NCI-H2227 treated with DMSO at 0.1 percent for 48 hours (cell line): ENCODE measurements at regions not wholly inside any gene's neighbourhood (a gene's known extent, or its start where the extent isn't known, plus 50 kb on each side); places are given as distances from the start of the nearest gene placed in this dataset.
A peak's percentile ranks its signal among the peaks of the same experiment; 100 is the strongest.

Experiments
- DNase-seq: peaks from one replicate; lab custom pipeline; 2025; lab: John Stamatoyannopoulos, UW

DNA sequence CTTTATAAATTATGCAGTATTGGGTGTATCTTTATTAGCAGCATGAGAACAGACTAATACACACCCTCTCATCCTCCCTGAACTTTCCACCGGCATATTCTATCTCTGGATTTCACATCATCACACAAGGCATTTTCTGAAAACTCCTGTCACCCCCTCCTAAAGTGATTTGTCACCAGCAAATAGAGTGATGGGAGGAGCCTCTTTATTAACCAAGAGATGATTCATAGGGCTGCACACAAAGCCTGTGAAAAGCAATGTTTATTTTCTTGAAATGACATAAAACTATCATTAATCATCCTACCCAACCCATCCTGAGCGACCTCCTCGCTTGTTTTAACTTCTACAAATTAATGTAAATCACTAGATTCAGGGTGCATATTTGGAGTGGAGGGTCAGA lies 394.7 kb upstream of the SULF2 start:
- DNase-seq: peak; percentile 6

DNA sequence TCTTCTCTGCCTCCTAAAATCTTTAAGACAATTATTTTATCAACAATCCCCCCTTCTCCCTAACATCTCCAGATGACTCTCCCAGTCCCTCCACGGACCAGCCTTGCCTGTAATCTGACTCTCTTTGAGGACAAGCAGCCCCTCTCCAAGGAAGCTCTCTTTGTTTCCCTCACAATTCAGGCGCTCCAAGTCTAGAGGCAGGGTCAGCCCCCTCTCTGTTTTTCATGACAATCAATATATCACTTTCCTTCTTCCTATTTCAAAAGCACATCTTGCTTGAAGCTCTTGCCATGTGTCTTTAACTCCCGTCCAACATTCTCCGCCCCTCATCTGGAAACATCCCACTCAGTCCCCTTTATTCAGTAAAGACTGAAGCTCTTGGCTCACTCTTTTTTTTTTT lies 393.4 kb upstream of the SULF2 start:
- no peak for DNase-seq

DNA sequence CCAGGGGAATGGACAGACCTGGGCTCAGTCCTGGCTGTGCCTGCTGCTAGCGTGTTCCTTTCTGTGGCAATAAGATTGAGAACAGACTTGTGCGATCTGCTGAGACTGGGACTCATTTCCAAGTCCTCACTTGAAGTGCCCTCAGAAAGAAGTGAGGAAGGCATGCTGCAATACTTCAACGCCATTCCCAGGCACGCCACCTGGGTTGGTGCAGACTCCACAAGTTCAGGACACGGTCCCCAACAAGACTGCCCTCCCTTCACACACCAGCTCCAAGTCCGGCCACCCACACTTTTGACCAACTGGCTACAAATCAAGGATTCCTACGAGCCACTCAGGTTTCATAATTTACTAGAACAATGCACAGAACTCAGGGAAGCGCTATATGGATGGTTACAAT lies 391.8 kb upstream of the SULF2 start:
- no peak for DNase-seq

DNA sequence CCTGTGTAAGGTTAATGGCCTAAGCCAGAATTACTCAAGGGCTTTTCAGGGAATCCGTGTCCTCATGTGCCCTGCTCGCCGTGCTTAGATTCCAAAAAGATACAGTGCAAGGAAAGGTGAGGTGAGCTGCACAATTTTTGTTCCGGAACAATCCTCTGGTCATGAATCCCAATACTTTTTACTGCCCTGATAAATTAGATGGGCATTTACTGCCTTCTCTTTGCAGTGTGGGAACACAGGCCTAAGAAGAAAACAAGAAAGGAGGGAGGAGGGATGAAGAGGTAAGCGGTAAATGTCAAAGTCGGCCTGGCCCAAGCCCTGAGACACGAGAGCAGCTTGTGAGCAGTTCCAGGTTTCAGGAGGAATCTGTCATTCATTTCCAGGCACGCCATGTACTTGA lies 390.9 kb upstream of the SULF2 start:
- DNase-seq: no peak

DNA sequence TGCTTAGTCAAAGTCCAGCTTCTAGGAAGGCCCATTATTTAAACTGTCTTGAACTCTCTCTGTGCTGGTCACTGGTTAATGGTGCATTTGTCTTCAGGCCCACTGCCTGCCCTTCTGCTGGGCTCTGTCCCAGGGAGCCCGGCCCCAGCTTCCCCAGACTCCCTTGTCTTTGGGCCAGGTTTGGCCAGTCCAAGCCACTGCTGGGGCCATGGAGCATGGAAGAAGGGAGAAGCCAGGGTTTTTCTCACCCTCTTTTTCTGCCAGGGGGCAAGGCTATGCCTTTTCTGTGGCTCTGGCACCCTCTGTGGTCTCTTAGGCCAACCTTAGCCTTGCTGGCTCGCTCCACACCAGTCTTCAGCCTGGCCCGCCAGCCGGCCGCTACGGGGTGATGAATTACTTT lies 390.0 kb upstream of the SULF2 start:
- DNase-seq: no peak

DNA sequence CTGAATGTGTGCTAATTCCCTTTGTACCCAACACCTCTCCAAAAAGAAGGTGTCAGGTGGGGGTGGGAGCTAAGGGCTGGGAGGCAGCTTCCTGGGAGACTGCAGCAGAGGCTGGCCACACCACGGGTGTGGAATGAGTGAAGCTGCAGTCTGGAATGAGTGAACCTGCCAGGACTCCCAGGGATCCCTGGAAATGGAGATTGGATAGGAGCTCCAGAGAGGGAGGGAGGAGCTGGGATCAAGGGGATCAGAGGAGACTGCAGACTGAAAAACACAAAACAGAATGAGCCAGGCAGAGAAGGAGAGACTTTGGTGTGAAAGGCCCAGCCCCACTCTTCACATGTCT lies 387.0 kb upstream of the SULF2 start:
- no peak for DNase-seq

DNA sequence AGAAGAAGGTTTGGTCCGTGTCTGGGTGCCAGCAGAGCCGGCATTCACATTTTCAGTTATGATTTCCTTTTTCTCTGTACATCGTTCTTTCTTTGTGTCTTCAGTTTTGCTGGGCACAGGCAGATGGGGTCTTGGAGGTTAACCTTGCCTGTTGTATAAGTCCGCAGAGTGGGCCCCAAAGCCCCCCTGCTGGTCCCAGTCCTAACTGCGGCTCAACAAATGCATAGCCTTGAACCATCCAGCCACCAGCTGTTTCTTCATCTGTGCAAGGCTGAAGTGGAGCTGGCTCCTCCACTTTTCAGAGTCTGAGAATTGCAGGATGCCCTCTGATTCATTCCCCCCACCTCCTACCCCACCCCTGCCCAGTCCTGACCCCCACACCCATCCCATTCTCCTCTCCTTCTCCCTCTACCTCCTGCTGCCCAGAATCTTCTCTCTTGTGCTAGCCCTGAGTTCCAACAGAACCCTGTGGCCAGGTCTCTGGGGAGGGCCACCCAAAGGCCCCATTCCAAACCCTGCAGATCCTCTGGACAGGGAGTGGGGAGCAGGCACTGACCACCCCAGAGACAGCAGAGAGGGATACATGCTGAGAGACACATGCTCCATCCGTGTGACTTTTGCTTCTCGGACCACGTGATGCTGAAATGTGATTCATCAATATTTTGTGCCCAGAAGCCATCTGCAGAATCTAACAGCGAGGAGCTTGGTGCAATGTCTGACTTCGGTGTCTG lies 386.5 kb upstream of the SULF2 start:
- DNase-seq: no peak

DNA sequence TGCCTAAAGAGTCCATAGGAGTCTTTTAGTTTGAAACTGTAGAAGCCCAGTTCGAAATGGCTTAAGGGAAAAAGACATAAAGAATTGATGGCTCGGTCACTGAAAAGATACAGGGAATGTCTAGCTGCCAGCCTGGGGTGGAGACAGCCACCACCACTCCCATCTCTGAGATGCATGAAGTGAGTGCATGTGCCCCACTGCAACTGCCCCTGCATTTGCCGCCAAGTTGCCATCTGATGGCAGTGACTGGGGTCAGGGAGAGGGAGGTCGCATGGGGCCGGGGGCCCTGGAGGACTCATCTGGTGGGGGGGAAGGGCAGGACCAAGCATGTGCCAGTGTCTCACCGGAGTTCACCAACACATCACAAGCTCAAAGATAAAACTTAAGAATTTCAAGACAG lies 385.8 kb upstream of the SULF2 start:
- DNase-seq: no peak

DNA sequence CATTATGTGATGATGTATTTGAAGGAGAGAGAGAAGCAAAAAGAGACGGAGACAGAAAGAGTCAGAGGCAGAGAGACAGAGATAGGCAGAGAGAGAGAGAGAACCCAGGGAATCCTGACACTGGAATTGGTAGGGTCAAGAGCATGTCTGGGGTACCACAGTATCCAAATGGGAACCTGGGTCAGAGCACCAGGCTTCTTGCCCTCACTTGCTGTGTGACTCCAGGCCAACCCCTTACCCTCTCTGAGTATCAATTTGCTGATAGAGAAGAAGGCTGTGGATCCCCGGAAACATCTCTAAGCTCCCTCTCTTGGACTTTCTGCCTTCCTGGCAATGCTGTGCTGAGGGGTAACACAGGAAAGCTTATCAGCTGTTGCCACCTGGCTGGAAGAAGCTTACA lies 385.3 kb upstream of the SULF2 start:
- no peak for DNase-seq

DNA sequence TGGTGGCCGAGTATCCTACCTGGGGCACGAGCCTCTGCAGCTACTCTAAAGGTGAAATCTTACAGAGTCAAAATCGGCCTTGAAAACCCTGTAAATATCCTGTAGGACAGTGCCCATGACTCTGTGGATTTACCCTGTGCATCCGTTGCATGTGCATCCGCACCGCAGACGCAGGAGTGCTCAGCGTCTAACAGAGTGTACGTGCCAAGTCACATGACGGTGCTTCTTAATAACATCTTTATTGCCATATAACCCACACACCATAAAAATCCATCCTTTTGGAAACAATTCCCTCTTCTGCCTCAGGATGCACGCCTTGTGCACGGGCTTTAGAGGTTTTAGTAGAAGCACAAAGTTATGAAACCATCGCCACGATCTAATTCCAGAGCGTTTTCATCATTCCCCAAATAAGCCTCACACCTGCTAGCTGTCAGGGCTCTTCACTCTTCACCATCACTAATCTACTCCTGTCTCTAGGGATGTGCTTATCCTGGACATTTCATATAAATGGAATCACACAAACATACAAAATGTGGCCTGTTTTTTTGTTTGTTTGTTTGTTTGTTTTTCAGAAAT lies 384.5 kb upstream of the SULF2 start:
- DNase-seq: no peak

DNA sequence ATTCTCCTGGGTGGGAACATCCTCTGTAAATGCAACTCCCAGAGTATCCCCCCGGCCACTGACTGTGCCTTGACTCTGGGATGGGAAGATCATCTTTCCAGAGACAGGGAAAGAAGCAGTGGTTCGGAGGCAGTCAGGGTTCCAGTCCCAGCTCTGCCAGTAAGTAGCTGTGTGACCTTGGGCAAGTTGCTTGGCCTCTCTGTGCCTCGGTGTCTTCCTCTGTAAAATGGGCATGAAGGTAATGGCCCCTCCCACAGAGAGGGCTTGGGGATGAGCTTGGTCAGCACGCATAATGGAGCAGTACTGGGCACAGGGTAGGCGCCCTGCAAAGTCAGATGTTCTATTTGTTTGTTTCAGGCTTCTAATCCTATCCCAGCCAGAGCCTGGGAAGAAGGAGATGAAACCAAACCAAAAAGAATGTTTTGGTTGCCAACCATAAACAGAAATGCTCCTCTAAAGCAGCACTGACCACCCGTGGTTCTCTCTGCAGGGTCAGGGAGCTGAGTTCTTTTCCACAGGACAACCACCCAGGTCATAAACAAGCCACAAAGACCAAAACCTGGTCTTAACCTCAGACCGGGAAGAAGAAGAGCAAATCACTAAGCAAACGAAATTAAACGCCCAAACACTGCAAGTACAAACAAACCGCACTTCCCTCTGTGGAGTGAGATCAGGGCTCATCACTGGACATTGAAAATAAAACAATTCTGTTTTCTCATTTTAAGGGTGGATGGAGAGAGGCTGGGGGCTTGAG lies 381.0 kb upstream of the SULF2 start:
- DNase-seq: no peak

DNA sequence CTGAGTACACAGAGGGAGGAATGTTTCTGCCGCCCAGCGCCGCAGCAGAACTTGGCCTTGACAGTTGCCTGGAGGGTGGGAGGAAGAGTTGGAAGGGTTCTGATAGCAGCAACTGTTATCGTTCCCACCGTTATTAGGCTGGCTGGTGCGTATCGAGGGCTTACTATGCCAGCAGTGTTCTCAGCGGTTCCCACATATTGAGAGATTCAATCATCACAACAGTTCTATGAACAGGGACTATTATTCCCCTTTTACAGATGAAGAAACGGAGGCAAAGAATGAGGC lies 380.1 kb upstream of the SULF2 start:
- DNase-seq: no peak

DNA sequence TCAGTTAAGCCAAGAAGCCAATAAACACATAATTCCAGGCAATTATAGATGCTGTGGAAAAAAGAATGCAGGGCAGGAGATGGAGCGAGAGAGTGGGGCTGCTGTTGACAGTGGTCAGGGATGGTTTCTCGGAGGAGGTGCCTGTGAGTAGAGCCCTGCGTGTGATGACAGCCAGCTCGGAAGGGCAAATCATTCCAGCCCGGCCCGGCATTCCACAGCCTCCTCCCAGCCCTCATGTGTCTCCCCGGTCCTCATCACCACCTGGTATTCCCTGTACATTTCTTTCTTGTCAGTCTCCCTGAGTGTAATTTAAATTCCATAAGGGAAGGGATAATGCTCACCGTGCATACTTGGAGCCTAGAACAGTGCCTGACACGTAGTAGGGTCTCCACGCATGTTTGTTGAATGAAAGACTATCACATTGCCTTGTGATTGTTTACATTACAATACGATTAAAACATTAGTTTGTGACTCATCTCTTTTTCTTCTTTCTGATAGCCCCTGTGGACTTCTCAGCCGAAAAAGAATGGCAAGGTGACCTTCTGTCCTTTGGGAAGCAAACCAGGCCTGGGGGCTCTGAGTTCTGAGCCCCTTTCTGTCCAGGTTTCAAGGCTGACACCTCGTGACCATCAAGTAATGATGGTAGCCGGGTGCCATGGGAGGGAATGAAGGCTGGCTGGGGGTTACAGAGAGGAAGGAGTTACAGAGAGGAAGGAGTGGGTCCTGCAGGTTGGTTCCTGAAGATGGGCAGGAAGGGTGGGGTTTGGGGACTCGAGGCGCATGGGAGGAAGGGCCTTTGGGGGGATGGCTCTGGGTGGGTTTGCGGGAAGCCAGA lies 379.5 kb upstream of the SULF2 start:
- no peak for DNase-seq

DNA sequence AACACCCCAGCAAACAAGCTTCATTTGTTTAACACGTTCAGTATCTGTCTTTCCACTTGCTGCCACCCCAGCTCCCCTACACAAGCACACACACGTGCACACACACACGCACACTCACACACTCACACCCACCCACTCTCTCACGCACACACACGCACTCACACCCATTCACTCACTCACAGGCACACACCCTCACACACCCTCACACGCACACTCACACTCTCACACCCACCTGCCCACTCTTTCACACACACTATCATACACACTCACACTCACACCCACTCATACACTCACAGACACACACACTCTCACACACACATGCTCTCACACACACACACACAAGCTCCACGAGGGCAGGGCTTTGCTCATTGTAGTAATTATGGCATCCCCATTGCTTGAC lies 378.8 kb upstream of the SULF2 start:
- DNase-seq: no peak

DNA sequence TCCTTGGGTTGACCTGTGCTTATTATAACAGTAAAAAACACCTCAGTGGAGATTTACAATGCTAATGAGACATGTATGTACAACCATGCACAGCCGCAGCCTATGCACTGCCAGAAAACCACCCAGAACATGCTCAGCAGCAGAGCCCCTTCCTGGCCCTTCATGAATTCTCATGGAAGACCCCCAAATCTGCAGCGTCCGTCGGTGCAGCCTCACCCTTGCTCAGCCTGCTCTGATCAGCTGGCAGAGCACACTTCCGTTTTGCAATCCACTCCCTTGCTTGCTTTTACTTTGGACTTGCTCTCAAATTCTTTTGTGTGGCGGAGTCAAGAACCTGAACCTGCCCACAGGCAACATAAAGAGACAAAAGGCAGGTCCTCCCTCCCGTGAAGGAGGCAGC lies 378.2 kb upstream of the SULF2 start:
- DNase-seq: no peak

DNA sequence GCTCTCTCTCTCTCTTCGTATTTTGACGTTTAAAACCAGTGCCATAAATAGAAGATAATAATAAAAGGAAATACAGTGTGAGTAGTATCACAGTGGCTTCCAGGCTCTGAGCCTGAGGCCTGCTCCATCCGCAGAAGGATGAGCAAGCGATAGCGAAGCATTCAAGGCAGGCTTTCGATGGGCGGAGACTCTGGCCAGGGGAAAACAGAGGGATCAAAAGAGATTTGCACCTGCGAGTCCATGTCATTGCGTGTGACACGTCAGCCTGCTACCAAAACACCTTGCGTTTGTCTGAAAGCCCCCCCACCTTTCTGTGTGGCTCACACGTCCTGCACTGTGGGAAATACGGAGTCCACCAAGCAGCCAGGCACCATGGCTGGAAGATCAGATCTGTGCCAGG lies 377.3 kb upstream of the SULF2 start:
- no peak for DNase-seq

DNA sequence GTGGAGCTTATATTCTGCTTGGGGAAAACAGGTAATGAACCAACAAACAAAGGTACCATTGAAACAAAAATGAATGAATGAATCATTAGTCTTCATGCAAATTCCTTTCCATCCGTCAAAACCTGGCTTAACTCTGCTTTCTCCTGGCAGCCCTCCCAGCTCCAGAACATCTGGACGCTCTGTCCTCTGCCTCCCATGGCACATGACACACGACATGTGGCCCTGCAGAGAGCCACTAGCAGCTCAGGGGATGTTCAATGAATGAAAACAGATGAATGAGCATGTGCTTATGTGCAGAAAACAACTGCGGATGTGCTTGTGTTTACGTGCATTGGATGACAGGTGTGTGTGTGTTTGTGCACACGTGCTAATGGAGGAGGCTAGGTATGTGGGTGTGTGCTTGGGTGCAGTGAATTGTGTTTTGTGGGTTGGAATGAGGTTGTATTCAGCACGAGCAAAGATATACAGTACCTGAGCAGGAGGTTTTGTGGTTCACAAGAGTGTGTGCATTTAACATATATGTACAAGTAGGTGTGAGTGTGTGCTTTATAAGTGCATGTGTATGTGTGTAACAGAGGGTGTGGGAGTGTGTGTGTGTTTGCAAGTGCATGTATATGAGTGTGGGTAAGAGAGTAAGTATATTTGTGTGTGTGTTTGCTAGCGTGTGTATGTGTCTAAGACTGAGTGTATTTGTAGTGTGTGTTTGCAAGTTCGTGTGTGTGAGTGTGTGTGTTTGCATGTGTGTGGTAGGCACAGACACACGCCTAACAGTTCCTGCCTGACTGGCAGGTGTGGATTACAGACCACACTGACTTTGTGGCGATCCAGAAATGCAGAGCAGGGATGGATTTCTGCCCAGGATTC lies 374.1 kb upstream of the SULF2 start:
- no peak for DNase-seq

DNA sequence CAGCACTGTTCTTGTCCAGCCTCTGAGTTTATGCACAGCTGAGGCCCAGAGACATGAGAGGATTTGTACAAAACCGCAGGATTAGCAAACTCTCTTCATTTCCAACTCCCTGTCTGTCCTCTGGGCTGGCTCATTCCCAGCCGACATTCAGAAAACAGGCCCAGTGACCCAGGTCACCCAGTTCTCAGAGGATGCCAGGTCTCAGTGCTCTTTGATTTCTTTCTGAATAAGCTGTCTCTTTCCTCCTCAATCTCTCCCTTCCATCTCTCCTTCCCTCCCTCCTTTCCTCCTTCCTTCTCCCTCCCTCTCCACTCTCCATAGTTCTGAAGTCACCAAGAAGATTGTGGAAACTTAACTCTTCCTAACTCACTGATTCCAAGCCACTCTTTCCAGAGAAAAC lies 372.7 kb upstream of the SULF2 start:
- DNase-seq: no peak

DNA sequence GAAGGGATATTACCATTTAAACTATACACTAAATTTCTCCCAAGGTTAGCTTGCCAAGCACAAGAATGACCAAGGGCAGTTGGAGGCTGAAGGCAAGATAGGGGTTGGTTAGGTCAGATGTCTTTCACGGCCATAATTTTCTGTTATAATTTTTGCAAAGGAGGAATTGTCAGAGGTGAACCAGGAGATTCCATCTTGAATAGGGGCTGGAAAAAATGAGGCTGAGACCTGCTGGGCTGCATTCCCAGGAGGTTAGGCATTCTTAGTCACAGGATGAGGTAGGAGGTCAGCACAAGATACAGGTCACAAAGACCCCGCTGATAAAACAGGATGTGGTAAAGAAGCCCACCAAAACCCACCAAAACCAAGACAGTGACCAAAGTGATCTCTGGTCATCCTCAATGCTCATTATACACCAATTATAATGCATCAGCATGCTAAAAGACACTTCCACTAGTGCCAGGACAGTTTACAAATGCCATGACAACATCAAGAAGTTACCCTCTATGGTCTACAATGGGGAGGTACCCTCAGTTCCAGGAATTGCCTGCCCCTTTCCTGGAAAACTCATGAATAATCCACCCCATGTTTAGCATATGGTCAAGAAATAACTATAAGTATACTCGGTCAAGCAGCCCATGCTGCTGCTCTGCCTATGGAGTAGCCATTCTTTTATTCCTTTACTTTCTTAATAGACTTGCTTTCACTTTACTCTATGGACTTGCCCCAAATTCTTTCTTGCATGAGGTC lies 371.8 kb upstream of the SULF2 start:
- DNase-seq: no peak

DNA sequence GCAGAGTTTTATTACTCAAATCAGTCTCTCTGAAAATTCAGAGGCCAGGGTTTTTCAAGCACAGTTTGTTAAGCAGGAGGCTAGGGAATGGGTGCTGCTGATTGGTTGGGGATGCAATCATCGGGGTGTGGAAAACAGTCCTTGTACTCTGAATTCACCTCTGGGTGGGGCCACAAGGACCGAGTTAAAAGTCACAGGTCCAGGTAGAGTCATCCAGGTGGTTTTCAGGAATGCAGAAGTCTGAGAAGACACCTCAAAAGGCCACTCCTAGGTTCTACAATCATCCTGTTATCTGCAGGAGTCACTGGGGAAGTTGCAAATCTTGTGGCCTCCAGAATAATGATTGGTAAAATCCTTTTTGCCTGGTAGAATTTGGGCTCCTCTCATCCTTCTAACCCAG lies 371.2 kb upstream of the SULF2 start:
- no peak for DNase-seq

DNA sequence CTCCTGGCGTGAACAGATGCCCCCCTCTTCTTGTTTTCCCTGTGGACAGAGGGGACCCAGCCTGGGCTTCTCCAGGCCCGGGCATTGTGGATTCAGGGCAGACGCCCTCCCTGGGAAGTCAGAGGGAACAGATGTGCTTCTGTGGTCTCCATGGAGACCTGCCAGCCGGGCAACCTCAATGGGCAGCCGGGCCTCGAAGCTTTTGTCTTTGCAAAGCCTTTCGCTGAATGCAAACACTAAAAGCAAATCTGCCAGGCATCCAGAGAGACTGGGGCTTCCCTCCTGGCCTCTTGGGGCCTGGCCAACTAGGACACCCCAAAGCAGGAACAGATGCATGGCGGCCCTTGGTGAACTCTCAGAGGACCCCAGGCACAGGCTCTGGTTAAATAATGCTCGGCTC lies 370.0 kb upstream of the SULF2 start:
- no peak for DNase-seq
